PC-3 (cell line): ENCODE measurements at regions not wholly inside any gene's neighbourhood (a gene's known extent, or its start where the extent isn't known, plus 50 kb on each side); places are given as distances from the start of the nearest gene placed in this dataset.
"Not testable (repeated sequence)": the region's sequence is repeated elsewhere in the genome, so short reads cannot be mapped to it uniquely, and the experiment has no call there.

Experiments used
- EZH2phosphoT487 ChIP-seq: fragments of 300-600 bp; sonication (generic); IDR thresholded peaks from 2 replicates; pipeline ENCODE4 v1.6.1; 2018; ENCODE audit warnings: mild to moderate bottlenecking, antibody characterized with exemption, low read length, borderline replicate concordance
- TF ChIP-seq, protein P1 (sequence below): fragments of 300-600 bp; sonication (generic); conservative IDR thresholded peaks from 2 replicates; pipeline ENCODE4 v1.5.1; 2017; ENCODE audit warnings: antibody characterized with exemption, low read depth, mild to moderate bottlenecking, low read length

DNA sequence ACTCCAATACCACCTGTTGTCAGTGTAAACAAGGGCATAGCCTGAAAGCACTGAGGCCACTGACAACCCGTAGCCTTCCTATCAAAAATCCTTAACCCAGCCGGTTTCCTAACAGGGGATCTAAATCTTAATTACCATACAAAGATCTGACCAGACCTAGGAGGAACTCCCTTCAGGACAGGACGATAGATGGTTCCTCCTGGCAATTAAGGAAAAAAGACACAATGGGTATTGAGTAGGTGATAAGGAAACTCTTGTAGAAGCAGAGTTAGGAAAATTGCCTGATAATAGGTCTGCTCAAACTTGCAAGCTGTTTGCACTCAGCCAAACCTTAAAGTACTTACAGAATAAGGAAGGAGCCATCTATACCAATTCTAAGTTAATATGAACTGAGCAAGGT is 1517.3 kb upstream of the RAG2 start:
- TF ChIP-seq, protein P1, sequence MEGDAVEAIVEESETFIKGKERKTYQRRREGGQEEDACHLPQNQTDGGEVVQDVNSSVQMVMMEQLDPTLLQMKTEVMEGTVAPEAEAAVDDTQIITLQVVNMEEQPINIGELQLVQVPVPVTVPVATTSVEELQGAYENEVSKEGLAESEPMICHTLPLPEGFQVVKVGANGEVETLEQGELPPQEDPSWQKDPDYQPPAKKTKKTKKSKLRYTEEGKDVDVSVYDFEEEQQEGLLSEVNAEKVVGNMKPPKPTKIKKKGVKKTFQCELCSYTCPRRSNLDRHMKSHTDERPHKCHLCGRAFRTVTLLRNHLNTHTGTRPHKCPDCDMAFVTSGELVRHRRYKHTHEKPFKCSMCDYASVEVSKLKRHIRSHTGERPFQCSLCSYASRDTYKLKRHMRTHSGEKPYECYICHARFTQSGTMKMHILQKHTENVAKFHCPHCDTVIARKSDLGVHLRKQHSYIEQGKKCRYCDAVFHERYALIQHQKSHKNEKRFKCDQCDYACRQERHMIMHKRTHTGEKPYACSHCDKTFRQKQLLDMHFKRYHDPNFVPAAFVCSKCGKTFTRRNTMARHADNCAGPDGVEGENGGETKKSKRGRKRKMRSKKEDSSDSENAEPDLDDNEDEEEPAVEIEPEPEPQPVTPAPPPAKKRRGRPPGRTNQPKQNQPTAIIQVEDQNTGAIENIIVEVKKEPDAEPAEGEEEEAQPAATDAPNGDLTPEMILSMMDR: not testable (repeated sequence)
- not testable (repeated sequence) for TF ChIP-seq EZH2phosphoT487
